GM18508 (cell line): ENCODE measurements at regions not wholly inside any gene's neighbourhood (a gene's known extent, or its start where the extent isn't known, plus 50 kb on each side); places are given as distances from the start of the nearest gene placed in this dataset.

ENCODE experiments used
- ATAC-seq: cut with Tn5 transposase; IDR thresholded peaks from one replicate; pipeline ENCODE4 v1.9.1; 2021; ENCODE audit warnings: moderate number of reproducible peaks; ENCODE audit not compliant: insufficient read depth, unreplicated experiment

- no peak for ATAC-seq
These were observed 452.6 kb upstream of the RGS17 start for GRCh38 chr6:153583685-153584084.

GRCh38 chr6:153580776-153581175 lies 449.7 kb upstream of the RGS17 start:
- no peak for ATAC-seq

DNA sequence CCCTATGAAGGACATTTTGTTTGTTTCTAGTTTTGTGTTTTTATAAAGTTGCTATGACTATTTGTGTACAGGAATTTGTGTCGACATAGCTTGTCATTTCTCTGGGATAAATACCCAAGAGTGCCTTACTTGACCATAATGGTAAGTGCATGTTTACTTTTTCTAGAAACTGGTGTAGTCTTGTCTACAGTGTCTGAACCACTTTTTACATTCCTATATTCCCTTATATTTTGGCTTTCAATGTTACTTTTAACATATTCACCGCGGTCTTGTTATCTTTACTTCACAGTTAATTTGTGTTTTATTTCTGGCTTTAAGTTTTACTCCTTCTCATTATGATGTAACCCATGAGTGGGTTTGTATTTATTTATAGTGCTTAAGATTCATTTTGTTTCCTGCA lies 444.4 kb upstream of the RGS17 start:
- ATAC-seq: no peak

DNA sequence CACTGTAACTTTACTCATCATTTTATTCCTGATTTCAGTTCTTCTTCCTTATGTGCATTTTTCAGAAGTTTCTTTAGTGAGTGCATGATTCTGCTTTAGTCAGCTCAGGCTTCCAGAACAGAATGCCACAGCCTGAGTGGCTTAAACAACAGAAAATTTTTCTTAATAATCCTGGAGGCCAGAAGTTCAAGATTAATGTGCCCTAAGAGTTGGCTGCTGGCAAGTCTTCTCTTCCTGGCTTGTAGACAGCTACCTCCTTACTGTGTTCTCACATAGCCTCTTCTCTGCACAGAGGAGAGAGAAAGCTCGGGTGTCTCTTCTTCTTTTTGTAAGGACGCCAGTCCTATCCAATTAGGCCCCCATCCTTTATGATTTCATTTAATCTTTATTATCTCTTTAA lies 443.1 kb upstream of the RGS17 start:
- no peak for ATAC-seq

GRCh38 chr6:153572371-153572770 lies 441.3 kb upstream of the RGS17 start:
- no peak for ATAC-seq

- ATAC-seq: no peak
These were observed 437.5 kb upstream of the RGS17 start for GRCh38 chr6:153568628-153569027.

- no peak for ATAC-seq
These were observed 433.7 kb upstream of the RGS17 start for GRCh38 chr6:153564803-153565202.

GRCh38 chr6:153563001-153563400 lies 431.9 kb upstream of the RGS17 start:
- ATAC-seq: no peak

- no peak for ATAC-seq
These were observed 422.5 kb upstream of the RGS17 start for GRCh38 chr6:153553627-153554026.

GRCh38 chr6:153539602-153540001 lies 408.5 kb upstream of the RGS17 start:
- no peak for ATAC-seq

DNA sequence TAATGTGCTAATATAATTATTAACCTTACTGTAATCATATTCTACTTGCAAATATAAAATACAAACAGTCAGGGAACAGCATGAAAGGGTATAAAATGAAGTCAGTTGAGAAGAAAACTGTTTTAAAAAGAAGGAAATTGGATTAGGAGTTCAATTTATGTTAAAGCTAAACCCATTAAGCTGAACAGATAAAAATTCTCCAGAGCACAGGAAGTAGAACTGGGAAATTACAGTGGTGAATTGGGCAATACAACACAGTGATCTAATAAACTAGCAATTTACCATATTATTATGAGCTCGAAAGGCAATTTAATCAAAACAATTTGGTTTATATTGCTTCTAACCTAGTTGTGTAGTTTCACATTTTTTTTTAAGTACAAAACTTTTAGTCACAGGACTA lies 407.4 kb upstream of the RGS17 start:
- ATAC-seq: no peak

DNA sequence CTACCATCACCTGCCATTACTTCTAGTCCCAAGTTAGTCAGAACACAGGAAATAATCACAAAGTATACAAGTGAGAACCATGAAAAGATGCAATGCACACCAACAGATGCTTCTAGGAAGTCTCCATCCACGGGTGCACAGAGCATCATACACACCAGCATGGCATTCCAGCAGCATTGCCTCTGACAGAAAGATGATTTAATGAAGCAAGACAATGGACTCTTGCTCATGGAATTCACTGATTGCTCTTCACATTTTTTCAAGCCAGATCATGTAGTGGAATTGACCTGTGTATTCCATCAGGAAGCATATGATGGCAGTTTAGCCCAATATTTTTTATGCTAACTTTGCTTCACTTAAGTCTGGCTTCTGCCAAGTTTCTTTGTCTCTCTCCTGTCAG lies 406.3 kb upstream of the RGS17 start:
- no peak for ATAC-seq

GRCh38 chr6:153526479-153526878 lies 395.4 kb upstream of the RGS17 start:
- ATAC-seq: no peak

DNA sequence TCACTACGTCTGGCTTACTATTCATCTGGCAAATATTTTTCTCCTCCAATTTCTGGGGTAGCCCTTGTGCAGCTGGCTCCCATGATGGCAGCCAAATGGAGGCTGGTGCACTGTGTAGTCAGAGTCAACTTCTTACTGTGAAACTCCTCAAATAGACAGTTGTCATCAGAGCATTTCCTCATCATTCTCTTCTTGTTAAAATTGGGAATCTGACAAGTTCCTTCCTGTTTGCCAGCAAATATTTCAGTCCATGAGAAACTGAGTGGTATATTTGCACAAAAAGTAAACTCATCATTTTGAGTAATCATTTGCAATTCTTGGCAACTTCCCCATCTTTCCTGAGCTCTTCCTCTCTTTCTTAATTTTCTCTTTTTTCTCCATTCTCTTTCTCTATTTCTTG lies 394.9 kb upstream of the RGS17 start:
- ATAC-seq: no peak

GRCh38 chr6:153523390-153523789 lies 392.3 kb upstream of the RGS17 start:
- no peak for ATAC-seq

DNA sequence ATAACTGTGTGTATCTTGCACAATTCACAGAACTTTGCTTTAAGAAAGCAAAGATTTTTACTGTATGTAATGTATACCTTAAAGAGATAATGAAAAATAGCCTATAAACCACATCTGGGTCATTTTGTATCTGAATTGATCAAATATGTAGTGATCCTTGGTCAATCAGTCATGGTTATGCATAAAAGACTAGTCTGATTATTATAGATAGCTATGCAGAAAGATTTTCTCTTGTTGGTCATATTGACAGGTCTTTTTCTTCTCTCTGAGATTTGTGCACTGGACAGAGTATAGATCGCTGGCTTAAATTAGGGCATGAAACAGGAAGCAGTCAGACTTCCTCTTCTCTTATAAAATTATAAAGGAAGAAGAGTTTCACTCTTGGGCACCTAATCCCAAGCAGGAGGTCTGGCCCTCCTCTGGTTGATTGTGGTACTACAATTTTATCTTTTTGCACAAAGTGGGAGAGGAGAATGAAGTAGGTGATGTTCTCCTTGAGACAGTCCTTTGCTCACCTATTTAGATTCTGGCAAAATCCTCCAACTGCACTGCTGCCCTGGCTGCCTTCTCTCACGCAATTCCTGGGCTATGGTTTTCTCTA lies 380.9 kb upstream of the RGS17 start:
- peak; percentile 87 for ATAC-seq

DNA sequence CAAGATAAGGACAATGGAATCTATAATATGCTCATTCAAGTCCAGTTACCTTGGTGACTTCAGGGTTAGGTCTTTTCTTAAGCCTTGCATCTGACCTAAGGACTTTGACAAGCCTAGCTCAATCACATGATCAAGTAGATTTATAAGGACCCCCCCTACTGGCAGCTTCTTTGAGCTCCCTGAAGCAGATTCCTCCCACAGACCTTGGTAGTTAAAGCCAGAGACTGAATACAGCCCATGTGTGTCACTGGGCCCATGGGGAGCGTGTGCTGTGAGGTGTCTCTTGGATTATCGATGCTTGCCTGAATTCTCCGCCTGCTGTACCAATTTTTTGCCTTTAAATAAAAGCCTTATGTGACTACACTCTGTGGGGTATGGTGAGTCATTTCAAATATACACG lies 372.7 kb upstream of the RGS17 start:
- ATAC-seq: no peak

DNA sequence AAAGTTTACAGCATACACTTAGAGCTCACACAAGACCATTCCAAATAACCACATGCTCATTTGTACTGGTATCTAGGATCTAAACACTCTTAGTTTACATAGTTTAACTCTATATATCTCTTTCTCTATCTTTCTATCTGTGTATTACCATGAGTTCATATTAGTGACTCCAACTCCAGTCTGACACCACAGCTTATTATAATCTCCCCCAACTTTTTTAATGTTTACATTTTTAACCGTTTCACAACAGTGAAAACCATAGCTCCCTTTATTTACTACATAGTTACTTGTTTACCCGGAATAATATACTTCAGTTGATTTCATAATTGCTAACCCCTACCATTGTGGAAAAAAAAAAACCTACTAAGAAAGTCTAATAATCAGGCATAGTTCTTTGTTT lies 362.4 kb upstream of the RGS17 start:
- no peak for ATAC-seq

DNA sequence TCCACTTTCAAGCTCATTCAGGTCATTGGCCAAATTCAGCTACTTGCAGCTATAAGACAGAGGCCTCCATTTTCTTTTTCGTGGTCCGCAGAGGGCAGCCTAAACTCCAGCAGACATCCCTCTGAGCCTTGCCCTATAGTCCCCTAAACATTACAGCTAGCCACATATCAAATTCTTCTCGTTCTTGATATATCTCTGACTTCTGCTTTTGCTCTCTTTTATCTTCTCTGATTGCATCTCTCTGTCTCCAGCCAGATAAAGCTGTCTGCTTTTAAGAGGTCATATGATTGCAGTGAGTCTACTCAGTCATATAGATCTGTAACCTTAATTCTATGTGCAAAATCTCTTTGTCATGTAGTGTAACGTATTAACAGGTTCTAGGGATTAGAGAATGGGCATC lies 358.4 kb upstream of the RGS17 start:
- ATAC-seq: no peak

DNA sequence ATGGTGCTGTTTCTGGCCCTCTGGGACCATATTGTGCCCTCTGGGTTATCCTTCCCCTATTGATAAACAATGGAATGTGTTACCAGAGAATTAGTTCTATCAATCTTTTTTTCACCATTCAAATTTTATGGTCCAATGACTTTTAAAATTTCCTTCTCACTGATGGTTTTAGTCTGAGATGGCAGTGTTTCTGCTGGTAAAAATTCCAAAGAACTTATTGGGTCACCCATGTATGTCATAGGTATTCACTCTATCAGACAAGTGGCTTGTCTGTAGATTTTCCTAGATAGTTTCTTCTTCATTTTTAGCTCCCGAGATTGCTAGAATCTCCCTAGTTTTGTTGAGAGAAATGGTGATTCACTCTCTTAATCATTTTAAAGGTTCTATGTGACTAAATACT lies 357.2 kb upstream of the RGS17 start:
- no peak for ATAC-seq

DNA sequence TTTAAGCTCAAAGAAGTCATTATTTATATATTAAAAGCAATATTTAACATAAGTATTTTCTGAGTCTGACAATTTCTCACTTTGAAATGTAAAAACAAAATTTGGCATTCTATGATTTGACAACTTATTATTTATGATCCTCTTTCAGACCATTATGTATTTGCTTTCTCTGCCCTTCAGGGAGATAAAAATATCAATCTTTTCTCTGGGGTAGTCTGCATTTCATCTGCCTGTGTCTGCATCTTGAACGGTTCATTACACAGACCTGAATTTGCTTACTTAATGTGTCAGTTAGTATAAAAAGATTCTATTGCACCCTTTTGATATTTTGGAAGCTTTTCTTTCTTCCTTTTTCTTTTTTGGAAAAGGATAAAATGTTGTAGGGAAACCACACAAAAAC lies 354.0 kb upstream of the RGS17 start:
- ATAC-seq: no peak

DNA sequence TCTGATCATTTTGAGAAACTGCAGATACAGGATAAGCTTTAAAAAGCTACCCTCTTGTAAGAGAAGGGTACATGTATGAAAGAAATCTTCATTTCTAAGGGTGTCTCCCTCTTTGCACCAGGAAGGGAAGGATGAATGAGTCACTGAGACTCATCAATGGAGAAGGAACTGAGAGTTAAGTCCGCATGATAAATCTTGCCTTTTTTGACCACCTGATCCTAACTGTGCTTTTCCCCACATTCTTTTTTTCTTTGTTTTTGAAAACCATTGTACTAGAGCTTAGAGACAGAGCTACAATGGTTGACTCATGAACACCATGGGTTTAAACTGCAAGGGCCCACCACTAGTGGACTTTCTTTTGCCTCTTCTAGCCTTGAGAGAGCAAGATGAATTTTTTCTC lies 353.0 kb upstream of the RGS17 start:
- ATAC-seq: no peak

DNA sequence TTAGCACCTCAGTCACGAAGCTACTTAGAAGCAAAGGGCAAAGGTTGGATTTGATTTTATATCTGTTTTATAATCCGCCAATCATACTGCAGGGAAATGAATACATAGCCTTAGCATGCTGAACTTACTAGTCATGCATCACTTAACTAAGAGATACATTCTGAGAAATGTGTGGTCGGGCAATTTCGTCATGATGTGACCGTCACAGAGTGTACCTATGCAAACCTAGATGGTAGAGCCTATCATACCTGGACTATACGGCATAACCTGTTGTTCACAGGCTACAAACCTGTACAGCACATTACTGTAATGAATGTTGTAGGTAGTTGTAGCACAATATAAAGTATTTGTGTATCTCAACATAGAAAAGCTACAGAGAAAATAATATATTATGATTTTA lies 345.2 kb upstream of the RGS17 start:
- ATAC-seq: no peak
